ENCODE measurements at regions not wholly inside any gene's neighbourhood (a gene's known extent, or its start where the extent isn't known, plus 50 kb on each side); places are given as distances from the start of the nearest gene placed in this dataset.

- TF ChIP-seq CTCF (conservative IDR thresholded peaks at IDR 0.05; ENCODE audit: low read depth, low read length) = no peak
- DNase-seq (ENCODE audit: low read depth) = no peak
- no peak overlapping the region for H3K4me3 ChIP-seq (ENCODE audit: low read length)
These were observed 419.7 kb upstream of the PRICKLE1 start for GRCh38 chr12:43008953-43009845.

DNA sequence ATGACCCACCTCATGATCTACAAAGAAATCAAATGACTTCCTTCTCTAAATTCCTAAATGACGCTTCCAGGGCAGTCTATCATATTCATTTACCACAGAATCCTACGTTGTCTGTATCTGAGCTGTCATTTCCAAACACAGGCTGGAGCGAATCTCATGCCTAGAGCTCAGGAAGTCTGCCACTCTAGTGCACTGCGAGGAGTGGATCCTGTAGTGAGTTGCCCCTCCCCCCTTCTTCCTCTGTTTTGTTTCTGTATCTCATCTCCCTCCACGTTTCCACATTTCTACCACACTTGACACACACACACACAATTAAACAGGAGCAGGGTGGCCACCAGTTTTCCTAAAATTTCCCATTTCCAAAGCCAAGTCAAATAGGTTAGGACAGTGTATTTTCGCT, 415.4 kb upstream of the PRICKLE1 start:
- no peak overlapping the region for H3K4me3 ChIP-seq (ENCODE audit: low read length)
- no peak for TF ChIP-seq CTCF (conservative IDR thresholded peaks at IDR 0.05; ENCODE audit: low read depth, low read length)

GRCh38 chr12:43004141-43004540, 414.6 kb upstream of the PRICKLE1 start:
- TF ChIP-seq CTCF (conservative IDR thresholded peaks at IDR 0.05; ENCODE audit: low read depth, low read length) = no peak
- DNase-seq (ENCODE audit: low read depth) = no peak
- H3K4me3 ChIP-seq (ENCODE audit: low read length) = no peak overlapping the region

More for the DNA sequence above, 415.4 kb upstream of the PRICKLE1 start:
- no peak for DNase-seq (ENCODE audit: low read depth)

- TF ChIP-seq CTCF (conservative IDR thresholded peaks at IDR 0.05; ENCODE audit: low read depth, low read length) = no peak
- DNase-seq (ENCODE audit: low read depth) = no peak
- no peak overlapping the region for H3K4me3 ChIP-seq (ENCODE audit: low read length)
These were observed 407.4 kb upstream of the PRICKLE1 start for GRCh38 chr12:42996869-42997431.

- no peak for TF ChIP-seq CTCF (conservative IDR thresholded peaks at IDR 0.05; ENCODE audit: low read depth, low read length)
- H3K4me3 ChIP-seq (ENCODE audit: low read length) = no peak overlapping the region
- DNase-seq (ENCODE audit: low read depth) = no peak
These were observed 403.3 kb upstream of the PRICKLE1 start for GRCh38 chr12:42992826-42993225.

DNA sequence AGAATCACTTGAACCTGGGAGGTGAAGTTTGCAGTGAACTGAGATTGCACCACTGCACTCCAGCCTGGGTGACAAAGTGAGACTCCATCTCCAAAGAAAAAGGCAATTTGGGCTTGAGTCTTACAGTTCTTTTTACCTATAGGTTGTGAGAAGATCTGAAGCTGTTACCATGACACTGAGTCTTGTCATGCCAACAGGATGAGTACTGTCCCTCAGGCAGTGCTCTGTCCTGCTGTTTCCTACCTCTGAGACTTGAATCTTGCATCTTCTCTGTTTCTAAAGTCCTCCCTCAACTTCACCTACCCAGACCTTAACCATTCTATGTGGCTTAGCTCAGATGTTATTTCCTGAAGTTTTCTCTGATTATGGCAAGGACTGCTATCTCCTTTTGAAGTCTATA, 400.8 kb upstream of the PRICKLE1 start:
- no peak for TF ChIP-seq CTCF (conservative IDR thresholded peaks at IDR 0.05; ENCODE audit: low read depth, low read length)
- H3K4me3 ChIP-seq (ENCODE audit: low read length) = no peak overlapping the region
- no peak for DNase-seq (ENCODE audit: low read depth)

DNA sequence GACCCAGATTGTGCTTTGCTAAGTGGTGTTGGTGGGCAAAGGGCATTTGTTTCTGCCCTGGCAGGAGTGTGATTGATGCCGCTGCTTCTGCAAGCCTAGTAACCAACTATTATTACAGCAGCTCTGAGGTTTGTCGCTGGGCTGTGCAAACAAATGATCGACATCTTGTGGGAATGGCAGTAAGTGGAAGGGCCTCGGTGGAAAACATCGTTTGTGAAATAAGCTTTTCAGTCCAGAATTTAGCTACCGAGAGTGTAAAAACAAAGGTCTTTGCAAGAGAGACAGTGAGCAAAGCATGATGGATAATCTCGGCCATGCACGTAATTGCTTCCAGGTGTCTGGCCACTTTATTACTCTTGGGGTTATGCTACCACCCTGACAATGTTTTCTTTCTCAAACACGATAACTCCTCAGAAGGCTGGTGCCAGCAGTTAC, 397.7 kb upstream of the PRICKLE1 start:
- no peak overlapping the region for H3K4me3 ChIP-seq (ENCODE audit: low read length)
- DNase-seq (ENCODE audit: low read depth) = no peak
- no peak for TF ChIP-seq CTCF (conservative IDR thresholded peaks at IDR 0.05; ENCODE audit: low read depth, low read length)

Data from retinal pigment epithelial cell (primary cell).